GM10266 (cell line): ENCODE measurements at regions not wholly inside any gene's neighbourhood (a gene's known extent, or its start where the extent isn't known, plus 50 kb on each side); places are given as distances from the start of the nearest gene placed in this dataset.

Experiments
- DNase-seq: peaks from one replicate; pipeline ENCODE4 v3.0.0; 2012; ENCODE audit errors: extremely low spot score
- TF ChIP-seq, protein P1 (sequence below): IDR thresholded peaks from 2 replicates; pipeline ENCODE4 v1.5.1; 2012; ENCODE audit warnings: mild to moderate bottlenecking, low read depth; ENCODE audit not compliant: control insufficient read depth, insufficient read depth; ENCODE audit errors: missing control alignments

DNA sequence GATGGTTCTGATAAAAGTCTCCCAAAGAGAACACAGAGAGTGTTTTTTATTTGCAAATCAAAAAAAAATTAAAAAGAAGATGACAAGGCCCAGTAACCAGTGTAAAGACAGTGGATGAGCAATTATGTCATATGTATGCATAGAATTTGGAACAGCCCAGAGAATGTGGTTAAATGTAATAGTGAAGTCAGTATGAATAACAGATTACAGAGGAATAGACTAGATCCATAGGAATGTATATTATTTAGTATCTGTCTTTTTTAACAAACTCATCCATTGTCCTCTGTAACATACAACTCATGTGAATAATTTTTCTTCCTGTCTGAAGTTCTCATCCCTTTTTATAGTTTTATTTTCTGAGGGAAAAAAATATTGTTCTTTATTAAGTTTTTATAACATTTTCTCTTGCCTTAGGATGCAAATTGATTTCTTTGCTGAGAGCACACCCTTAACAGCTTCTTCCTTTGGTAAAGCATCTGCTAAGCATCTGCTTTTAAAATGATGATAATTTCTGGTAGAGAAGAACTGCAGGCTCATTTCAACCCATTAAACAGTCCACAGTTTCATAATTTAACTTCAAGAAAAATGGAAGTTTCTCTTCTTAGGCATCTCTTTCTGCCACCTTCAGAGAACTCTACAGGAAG, 266.5 kb upstream of the MTNR1B start:
- DNase-seq: no peak
- TF ChIP-seq, protein P1, sequence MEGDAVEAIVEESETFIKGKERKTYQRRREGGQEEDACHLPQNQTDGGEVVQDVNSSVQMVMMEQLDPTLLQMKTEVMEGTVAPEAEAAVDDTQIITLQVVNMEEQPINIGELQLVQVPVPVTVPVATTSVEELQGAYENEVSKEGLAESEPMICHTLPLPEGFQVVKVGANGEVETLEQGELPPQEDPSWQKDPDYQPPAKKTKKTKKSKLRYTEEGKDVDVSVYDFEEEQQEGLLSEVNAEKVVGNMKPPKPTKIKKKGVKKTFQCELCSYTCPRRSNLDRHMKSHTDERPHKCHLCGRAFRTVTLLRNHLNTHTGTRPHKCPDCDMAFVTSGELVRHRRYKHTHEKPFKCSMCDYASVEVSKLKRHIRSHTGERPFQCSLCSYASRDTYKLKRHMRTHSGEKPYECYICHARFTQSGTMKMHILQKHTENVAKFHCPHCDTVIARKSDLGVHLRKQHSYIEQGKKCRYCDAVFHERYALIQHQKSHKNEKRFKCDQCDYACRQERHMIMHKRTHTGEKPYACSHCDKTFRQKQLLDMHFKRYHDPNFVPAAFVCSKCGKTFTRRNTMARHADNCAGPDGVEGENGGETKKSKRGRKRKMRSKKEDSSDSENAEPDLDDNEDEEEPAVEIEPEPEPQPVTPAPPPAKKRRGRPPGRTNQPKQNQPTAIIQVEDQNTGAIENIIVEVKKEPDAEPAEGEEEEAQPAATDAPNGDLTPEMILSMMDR: no peak

DNA sequence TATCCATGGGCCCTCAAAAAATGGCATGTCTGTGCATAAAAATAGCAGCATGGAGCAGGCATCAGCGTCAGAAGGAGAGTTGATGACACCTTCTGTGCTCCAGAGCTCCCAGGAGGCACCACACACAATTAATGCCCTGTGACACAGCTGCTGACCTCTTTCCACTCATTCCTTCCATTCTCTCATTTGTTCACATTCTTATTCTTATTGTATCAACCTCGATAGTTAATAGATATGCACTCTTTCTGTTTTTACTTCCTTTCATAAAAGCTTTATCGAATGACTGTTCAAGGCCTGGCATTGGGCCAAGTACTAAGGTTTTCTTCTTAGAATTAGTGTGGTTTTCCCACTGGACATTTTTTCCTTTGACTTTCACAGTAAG, 266.0 kb upstream of the MTNR1B start:
- TF ChIP-seq, protein P1: no peak
- DNase-seq: no peak

DNA sequence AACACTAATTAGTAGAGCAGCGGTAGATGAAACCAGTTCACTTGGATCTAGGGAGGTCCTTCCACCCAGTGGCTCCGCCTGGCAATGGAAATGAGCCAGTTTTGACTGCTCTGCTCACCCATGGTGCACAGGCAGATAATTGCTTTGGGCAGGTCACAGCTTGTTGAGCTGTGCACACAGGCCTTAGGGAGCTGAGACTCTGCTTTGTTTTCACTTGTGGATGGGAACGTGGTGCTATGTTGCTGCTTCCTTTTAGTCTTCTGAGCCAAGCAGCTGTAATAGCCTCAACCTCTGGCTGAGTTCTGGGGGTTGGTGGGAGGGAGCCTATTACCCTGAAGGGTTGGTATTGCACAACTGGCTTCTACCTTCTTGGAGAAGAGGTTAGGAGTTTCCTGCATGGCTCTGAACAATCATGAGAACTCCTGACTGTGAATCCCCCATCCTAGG, 262.3 kb upstream of the MTNR1B start:
- DNase-seq: no peak
- TF ChIP-seq, protein P1: no peak

DNA sequence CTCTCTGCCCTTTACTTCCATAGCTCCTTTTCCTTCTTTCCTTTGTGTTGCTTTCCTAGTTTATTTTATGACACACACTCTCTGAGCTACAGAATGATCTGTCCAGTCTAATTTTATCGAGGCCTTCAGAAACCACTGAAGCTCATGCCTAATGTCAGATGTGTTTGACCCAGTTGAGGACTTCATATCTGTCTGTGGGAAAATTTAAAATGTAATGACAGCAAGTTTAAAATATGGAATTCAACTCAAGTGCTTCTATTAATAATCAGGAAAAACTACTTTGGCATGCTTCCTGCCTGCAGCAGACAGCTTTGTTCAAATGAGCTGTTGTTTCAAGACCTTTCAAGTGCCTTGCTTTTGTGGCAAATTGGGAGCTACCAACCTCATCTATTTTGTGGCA, 261.8 kb upstream of the MTNR1B start:
- TF ChIP-seq, protein P1: no peak
- no peak for DNase-seq

DNA sequence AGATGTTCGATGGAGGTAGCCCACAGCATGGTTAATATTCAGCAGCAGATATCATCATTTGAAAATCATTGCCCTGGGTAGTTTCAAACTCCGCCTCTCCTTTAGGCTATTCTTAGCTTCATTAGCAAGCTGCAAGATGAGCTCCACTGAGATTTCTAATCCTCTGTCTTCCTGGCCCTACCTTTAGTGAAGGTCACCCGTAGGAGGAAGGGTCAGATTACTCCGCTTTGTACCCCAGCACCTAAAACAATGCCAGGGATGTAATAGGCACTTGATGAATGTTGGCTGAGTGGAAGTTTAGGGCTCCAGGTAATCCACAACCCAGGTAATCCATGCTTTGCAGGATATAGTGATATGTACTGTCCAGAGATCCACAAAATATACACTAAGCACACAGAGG, 260.1 kb upstream of the MTNR1B start:
- TF ChIP-seq, protein P1: no peak

DNA sequence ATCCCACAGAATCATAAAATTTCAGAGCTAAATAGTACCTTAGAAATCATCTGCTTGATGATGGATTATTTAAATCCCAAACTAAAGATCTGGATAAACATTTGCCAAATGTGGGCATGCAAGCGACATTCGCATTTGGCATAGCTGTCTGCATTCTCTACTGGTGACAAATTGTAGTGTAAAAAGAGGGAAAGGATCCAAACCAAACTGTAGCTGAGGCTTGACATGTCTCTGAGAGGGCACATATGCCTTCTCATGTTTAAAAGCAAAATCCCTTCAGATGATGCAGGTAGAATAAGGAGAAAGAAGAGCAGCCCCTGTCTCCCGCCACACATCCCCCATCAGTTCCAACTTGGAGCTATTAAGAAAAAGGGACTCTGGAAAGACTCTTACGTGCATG, 257.5 kb upstream of the MTNR1B start:
- DNase-seq: no peak
- TF ChIP-seq, protein P1: no peak

More for the DNA sequence above, 260.1 kb upstream of the MTNR1B start:
- DNase-seq: no peak

DNA sequence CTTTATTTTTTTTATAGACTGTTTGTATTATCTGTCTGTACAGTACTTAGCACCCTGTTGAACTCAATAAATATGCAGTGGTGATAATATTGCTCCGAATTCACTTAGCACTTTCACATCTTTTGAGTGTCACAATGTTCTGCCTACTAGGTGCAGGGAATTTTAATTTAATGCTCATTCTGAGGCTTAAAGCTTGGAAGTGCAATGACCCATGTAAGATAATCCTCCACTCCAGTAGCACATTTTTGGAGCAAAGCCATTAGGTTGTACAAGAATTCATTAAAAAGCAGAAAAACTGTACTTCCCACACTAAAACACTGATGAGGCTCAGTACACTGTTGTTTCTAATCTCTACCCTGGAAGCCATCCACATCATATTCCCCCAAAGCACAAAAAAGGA, 255.3 kb upstream of the MTNR1B start:
- no peak for DNase-seq
- TF ChIP-seq, protein P1: no peak
